Epithelial cell of prostate (primary cell): ENCODE measurements at regions not wholly inside any gene's neighbourhood (a gene's known extent, or its start where the extent isn't known, plus 50 kb on each side); places are given as distances from the start of the nearest gene placed in this dataset.

Experiments
- DNase-seq: peaks from one replicate; pipeline ENCODE4 v3.0.0-alpha.2; 2011; ENCODE audit warnings: low read depth, low spot score
- H3K27ac ChIP-seq: fragments of 450-650 bp; 2 replicates; pipeline ENCODE4 v1.5.1; 2017; ENCODE audit warnings: mild to moderate bottlenecking

- no peak overlapping the region for H3K27ac ChIP-seq
- DNase-seq = no peak
These were observed 437.8 kb downstream of the ANKRD7 start for GRCh38 chr7:118662266-118662665.

GRCh38 chr7:118664498-118664897, 440.0 kb downstream of the ANKRD7 start:
- DNase-seq = no peak
- no peak overlapping the region for H3K27ac ChIP-seq

GRCh38 chr7:118671149-118671548, 446.6 kb downstream of the ANKRD7 start:
- DNase-seq = no peak
- no peak overlapping the region for H3K27ac ChIP-seq

GRCh38 chr7:118684796-118685195, 460.3 kb downstream of the ANKRD7 start:
- H3K27ac ChIP-seq = no peak overlapping the region
- DNase-seq = no peak

- no peak overlapping the region for H3K27ac ChIP-seq
- no peak for DNase-seq
These were observed 464.9 kb downstream of the ANKRD7 start for GRCh38 chr7:118689403-118689802.

GRCh38 chr7:118696879-118697278, 472.4 kb downstream of the ANKRD7 start:
- DNase-seq = no peak
- H3K27ac ChIP-seq = no peak overlapping the region

- no peak overlapping the region for H3K27ac ChIP-seq
- no peak for DNase-seq
These were observed 474.7 kb downstream of the ANKRD7 start for GRCh38 chr7:118699222-118699621.

- H3K27ac ChIP-seq = no peak overlapping the region
- DNase-seq = no peak
These were observed 484.2 kb downstream of the ANKRD7 start for GRCh38 chr7:118708741-118709140.

GRCh38 chr7:118711688-118712087, 487.2 kb downstream of the ANKRD7 start:
- DNase-seq = no peak
- H3K27ac ChIP-seq = no peak overlapping the region

- DNase-seq = no peak
- no peak overlapping the region for H3K27ac ChIP-seq
These were observed 488.5 kb downstream of the ANKRD7 start for GRCh38 chr7:118713039-118713438.

- no peak for DNase-seq
- H3K27ac ChIP-seq = no peak overlapping the region
These were observed 496.1 kb downstream of the ANKRD7 start for GRCh38 chr7:118720632-118721031.

GRCh38 chr7:118731854-118732253, 507.4 kb downstream of the ANKRD7 start:
- DNase-seq = no peak
- no peak overlapping the region for H3K27ac ChIP-seq

GRCh38 chr7:118734541-118734940, 510.0 kb downstream of the ANKRD7 start:
- no peak for DNase-seq
- H3K27ac ChIP-seq = no peak overlapping the region

GRCh38 chr7:118735441-118735840, 510.9 kb downstream of the ANKRD7 start:
- H3K27ac ChIP-seq = no peak overlapping the region
- DNase-seq = no peak

GRCh38 chr7:118737935-118738334, 513.4 kb downstream of the ANKRD7 start:
- no peak for DNase-seq
- no peak overlapping the region for H3K27ac ChIP-seq

GRCh38 chr7:118745927-118746326, 521.4 kb downstream of the ANKRD7 start:
- DNase-seq = no peak
- no peak overlapping the region for H3K27ac ChIP-seq

GRCh38 chr7:118747473-118747872, 523.0 kb downstream of the ANKRD7 start:
- no peak overlapping the region for H3K27ac ChIP-seq
- DNase-seq = peak; percentile 14

GRCh38 chr7:118753479-118753878, 529.0 kb downstream of the ANKRD7 start:
- DNase-seq = no peak
- H3K27ac ChIP-seq = no peak overlapping the region

- DNase-seq = peak; percentile 70
- H3K27ac ChIP-seq = peak overlapping the region; percentile 81
These were observed 530.1 kb downstream of the ANKRD7 start for GRCh38 chr7:118754608-118755007.

GRCh38 chr7:118755067-118755625, 530.6 kb downstream of the ANKRD7 start:
- peak; percentile 100 for DNase-seq
- peak overlapping the region; percentile 81 for H3K27ac ChIP-seq

GRCh38 chr7:118757066-118757465, 532.6 kb downstream of the ANKRD7 start:
- no peak for DNase-seq
- no peak overlapping the region for H3K27ac ChIP-seq

GRCh38 chr7:118758582-118758981, 534.1 kb downstream of the ANKRD7 start:
- H3K27ac ChIP-seq = no peak overlapping the region
- DNase-seq = peak; percentile 14

- H3K27ac ChIP-seq = no peak overlapping the region
- DNase-seq = no peak
These were observed 535.4 kb downstream of the ANKRD7 start for GRCh38 chr7:118759921-118760320.
